M059J (cell line): ENCODE measurements at regions not wholly inside any gene's neighbourhood (a gene's known extent, or its start where the extent isn't known, plus 50 kb on each side); places are given as distances from the start of the nearest gene placed in this dataset.

Experiments used
- DNase-seq: peaks from one replicate; pipeline ENCODE4 v3.0.0-alpha.2; 2012; ENCODE audit warnings: low read depth

DNA sequence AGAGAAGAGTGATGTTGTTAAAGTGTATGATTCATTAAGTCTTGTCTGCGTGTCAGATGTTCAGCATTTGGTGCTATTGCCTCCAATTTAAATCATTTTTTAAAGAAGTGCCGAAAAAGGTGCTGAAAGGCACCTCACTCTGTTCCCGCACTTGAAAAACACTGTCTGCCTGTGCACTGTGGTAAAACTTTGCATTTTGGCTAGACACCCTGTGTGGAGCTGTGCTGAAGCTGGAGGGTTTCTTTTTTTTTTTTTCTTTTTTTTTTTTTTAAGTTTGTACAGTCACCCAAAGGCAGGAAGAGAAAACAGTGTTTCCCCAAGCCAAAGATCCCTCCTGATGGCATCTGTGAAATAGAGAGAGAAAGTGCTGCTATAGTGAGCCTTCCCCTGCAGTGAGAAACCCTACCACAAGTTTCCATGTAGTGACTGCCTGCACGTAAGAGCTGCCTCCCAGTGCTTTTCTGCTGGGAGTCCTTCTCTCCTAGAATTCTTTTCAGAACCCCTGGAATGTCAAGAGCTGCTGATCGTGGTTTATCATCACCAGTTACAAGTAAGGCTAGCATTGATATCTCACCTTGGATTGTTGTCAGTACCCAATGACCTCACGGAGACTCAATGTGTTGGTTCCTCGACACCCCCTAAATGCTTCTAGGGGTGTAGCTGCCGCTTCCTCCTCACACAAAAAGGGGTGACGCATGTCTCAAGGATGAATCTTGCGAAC is 116.0 kb upstream of the SOX9 start:
- peak; percentile 3 for DNase-seq

DNA sequence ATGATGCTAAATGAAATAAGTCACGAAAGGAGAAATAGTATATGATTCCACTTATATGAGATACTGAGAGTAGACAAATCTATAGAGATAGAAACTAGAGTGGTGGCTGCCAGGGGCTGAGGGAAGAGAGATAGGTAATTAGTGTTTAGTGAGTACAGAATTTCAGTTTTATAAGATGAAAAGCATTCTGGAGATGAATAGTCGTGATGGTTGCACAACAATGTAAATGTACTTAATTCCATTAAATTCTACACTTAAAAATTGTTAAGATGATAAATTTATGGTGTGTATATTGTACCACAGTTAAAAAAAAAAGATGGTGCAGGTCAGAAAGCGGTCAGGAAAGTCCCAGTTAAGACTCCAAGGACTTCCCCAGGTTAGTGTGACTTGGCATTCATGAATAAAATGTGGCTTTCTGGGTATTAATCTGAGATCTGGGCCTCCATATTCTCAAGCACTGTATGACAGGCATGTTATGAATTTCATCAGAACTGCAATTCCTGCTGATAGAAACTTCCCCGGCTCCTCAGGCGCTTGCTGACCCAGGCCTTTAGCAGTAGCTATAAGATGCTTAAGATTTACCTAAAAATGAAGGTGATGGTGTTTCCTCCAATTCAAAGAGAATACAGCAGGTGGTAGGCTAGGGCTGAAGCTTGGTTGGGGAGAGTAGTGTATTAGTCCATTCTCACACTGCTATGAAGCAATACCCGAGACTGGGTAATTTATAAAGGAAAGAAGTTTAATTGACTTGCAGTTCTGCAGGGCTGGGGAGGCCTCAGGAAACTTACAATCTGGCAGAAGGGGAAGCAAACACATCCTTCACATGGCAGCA is 115.3 kb upstream of the SOX9 start:
- DNase-seq: no peak

DNA sequence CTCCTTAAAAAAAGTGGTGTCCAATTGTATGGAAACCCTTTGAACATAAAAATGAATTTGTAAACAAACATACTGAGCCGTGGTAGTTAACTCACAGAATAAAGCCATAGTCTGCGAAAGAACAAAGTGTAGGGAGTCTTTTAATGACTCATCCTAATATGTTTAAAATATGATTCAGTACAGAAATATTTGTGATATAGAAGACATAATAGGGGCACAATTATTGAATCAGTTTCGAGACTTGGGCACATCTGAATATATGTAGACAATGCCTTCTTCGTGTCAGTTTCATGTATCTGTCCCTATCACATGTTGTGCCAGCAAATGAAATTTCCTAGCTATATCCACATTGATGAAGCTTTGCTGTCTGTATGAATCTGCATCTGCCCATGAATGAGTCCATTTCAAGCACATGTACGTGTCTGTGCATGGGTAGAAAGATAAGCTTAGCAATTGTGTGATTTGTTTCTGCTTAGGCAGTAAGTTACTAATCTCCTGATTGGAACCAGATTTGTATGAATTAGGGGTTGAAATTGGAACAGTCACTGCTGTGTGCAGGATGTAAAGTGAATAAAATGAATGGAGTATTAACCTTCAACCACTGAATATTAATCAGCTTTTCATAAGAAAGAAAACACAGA is 112.5 kb upstream of the SOX9 start:
- no peak for DNase-seq

DNA sequence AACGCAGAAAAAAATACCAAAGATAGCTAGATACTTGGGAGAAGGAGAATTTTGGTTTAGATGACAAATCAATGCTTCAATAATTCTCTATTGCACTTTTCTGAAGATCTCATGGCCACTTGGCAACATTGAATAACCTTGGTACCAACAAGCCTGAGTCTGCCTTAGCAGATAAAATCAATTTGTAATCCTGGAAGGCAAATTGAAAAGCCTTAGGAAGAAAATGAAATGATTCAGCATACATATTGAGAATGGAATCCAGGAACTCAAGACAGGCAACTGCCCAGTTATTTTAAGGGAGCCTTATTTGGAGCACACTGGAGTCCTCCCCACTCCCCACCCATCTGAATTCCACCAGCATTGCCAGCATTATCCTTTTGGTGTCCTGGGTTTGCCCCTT is 109.3 kb upstream of the SOX9 start:
- DNase-seq: no peak

DNA sequence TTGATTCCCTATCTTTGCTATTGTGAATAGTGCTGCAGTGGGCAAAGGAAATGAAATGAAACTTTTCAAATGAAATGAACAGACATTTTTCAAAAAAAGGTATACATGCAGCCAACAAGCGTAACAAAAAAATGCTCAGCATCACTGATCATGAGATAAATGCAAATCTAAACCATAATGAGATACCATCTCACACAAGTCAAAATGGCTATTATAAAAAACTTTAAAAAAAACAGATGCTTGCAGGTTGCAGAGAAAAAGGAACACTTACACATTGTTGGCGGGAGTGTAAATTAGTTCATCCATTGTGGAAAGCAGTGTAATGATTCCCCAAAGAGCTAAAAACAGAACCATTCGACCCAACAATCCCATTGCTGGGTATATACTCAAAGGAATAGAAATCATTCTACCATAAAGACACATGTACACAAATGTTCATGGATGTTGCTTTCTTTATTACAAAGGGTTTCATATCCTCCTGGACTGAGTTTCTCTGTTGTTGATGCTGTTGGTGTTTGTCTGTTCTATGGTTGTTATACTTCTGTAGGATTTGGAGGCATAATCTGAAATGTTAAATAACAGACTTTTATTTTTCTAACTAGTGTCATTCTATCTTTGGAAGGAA is 99.3 kb upstream of the SOX9 start:
- DNase-seq: no peak

DNA sequence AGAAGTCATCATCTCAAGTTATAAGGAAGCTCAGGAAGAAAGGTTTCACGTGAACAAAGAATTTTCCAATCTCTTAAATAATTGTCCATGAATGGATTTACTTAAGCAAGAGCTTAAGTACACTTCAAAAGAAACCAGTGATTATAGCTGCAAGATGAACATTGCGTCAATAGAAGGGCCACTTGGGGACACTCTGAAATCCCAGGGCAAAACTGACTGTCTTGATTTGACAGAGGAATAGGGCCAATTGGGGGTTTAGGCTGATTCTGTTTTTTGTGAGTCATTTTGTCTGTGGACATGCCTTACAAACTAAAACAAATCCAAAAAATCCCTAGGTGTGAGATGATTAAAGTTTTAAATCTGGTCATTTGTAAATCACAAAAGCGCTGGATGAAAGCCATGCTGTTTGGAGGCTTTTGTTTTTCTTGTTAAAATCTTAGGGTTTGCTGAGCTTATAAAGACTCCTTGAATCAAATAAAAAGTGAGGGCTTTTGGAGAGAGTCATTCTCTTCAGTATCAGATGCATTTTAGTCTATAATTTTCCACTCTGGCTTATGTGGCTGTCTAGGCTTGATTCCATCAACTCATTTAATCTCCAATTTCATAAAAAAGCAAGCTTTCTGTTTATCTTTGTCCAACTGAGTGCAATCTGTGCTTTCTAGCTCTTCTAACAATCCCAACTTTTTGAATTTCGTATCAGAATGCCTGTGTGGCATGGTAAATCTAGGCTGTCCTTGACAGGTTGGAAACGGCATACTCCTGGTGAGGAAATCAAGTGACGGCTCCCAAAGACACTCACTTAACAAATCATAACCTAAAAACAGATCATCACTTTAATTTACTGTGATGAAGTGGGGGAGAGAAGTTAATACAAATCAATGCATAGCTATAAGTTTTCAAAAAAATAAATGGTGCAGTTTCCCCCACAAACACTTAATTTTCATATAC is 98.2 kb upstream of the SOX9 start:
- no peak for DNase-seq

DNA sequence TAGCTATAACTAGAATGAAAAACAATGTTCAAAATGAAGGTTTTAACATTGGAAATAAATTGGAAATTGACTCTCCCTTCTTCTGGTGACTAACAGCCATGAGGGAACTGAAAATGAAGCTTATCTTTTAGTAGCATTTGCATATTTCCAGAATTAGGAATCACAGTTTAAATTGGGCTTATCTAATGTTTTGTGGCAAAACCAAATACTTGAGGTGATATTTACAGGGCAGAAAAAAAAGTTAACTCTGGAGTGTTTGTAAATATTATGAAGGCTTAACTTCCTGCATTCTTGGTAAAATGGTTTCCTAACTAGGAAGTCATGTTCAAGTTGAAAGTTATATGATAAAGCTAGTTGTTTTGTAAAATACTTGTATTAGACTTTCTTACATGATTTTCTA is 96.4 kb upstream of the SOX9 start:
- DNase-seq: peak; percentile 27

DNA sequence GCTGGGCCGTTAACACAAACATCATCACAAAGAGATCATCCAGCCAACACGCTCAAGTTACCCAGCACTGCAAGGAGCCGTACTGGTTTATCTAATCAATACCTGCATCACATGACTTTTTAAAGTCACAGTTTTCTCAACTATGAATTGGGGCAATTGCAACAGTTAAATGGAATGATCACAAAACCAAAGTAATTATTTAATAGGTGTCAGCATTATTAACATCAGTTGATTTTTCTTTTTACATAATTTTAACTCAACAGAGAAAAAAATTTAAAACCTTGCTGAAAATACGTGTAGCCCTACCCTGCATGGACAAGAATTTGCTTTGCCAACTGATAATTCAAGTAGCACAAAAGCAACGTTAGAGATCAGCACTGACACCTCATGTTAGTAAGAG is 95.7 kb upstream of the SOX9 start:
- DNase-seq: no peak

DNA sequence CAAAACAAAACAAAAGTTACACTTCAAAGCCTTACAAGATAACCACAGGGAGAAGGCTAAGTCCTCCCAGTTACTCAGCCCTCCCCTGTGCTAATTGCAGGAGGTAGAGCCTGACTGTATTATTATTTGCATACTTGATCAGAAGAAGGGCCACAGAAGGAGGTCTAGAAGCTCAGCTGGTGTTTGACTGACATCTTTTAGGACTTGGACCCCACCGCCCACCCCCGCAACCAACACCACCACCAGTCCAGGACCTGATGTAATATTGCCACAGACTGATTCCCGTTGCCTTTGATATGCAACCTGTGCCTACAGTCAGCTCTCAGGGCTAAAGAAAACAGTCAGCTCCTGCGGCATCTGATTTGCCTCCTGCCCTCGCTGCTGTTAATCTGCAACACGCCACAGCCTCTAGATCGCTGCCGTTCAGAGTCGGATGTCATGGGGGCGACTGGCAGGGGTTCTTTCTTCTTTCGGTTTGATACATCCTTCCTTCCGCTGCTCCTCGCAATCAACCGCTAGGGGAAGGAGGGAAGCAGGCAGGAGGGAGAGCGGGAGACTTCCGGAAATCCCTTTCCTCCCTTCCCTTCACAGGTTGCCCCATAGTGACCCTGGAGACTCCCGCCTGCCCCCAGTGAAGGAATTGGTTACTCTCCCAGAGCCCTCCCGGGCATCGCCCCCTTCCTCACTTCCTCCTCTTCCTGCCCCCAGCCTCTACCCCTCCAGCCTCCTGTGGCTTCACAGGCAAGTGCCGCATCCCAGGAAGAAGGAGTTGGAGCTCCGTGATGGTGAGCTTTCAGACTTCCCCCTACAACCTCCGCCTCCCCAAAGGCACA is 90.5 kb upstream of the SOX9 start:
- DNase-seq: peak; percentile 84

DNA sequence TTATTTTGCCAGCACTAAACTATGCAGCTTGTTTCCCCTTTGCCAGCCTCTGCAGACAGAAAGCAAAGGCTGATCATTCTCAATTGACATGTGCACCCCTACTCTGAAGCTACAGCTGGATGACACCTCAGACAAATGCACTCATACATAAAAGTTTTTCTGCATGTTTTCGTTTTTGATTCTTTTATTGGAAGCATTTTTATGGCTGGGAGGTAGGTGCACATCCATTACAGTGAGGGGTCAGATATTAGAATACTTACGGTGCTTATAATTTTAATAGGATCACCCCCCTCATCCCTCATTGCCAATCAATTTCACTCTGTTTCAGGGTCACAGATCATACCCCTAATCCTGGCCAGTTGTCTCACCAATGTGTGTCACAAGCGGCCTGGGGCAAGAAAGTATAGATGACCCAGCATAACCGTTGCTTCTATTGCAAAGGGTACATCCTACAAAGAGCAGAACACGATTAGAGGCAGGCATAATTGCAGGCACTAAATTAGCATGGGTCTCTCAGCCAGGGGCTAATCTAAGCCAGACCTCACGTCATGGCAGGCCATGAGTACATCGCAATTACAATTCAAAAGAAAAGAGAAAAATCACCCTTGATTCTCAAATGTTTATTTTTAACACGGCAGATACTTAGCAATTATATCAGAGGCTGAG is 89.5 kb upstream of the SOX9 start:
- DNase-seq: no peak

DNA sequence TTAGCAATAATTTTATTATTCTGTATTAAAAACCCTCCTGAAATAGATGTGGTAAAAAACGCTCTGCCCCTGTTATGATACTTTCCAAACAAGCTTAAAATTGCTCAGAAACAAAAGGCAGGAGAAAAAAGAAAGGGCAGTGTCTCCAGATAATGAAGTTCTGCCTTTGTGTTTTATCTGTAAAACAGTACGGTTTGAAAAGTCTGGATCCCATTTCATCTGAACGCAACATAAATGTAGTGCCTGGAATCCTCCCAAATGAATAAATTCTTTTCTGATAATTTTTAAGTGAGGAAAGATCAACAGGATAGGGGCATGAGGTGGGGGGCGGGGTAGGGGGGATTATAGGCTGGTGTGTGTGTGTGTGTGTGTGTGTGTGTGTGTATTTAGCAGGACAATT is 87.5 kb upstream of the SOX9 start:
- DNase-seq: no peak

DNA sequence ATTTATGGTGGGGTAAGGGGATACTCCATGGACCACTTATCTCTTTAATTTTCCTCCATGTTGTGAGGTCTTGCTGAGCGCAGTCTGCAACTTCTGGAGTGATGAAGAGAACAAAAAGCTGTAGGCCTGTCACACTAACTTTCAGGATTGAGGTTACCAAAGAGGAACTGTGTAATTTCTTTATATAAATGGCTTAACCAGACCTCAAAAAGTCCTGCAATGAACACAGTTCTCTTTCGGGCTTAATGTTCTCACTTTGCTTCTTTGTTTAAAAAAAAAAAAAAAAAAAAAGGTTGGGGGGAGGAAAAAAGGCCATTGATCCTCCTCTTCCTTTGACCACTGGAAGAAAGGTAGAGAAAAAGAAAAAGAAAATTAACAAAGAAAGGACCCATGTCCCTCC is 86.8 kb upstream of the SOX9 start:
- DNase-seq: no peak

DNA sequence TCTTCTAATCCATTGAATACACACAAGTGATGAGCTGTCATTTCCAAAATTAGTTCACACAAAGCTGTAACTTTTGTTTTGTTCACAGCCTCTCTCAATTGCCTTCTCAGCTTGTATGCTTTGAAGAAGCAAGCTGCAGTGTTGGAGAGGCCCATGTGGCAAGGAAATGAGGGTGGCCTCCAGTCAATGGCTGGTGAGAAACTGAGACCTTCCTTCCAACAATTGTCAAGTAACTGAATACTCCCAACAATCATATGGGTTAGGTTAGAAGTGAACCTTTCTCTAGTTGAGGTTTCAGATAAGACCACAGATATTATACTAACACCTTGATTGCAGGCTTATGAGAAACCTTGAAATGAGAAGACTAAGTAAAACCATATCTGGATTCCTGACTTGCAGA is 82.4 kb upstream of the SOX9 start:
- DNase-seq: no peak

DNA sequence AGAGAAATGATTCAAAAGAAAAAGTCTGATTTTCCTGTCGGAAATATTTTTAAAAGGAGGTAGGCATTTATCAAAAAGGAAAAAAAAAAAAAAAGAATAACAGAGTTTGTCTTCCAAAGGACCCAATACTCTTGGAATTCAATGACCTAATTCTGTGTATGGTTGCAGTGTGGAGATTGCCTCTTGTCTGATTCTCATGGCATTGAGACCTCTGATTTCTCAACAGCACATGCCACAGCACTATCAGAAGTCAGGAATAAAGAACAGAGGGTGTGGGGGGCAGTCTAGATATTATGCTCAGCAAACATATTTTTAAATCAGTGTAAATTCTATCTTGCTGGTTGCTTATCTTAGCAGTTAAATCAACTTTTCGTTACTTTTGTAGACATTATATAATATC is 81.3 kb upstream of the SOX9 start:
- DNase-seq: no peak

DNA sequence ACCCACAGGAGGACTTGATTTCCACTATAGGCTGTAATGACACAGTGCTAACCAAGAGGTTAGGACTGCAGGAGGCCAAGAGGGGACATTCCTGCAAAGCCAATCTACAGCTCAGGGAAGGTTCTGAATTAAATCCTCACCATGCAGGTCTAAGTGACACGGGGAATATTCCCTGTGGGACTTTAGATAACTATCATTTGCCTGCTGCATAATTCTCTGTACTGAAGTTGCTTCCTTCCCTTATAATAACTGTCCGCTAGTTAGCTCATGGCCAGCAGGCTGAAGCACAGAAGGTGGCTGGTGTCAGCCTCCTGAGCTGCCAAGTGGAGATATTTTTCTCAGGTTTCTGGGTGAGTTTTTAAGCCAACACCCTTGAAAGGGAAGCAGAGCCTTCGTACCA is 74.6 kb upstream of the SOX9 start:
- no peak for DNase-seq

DNA sequence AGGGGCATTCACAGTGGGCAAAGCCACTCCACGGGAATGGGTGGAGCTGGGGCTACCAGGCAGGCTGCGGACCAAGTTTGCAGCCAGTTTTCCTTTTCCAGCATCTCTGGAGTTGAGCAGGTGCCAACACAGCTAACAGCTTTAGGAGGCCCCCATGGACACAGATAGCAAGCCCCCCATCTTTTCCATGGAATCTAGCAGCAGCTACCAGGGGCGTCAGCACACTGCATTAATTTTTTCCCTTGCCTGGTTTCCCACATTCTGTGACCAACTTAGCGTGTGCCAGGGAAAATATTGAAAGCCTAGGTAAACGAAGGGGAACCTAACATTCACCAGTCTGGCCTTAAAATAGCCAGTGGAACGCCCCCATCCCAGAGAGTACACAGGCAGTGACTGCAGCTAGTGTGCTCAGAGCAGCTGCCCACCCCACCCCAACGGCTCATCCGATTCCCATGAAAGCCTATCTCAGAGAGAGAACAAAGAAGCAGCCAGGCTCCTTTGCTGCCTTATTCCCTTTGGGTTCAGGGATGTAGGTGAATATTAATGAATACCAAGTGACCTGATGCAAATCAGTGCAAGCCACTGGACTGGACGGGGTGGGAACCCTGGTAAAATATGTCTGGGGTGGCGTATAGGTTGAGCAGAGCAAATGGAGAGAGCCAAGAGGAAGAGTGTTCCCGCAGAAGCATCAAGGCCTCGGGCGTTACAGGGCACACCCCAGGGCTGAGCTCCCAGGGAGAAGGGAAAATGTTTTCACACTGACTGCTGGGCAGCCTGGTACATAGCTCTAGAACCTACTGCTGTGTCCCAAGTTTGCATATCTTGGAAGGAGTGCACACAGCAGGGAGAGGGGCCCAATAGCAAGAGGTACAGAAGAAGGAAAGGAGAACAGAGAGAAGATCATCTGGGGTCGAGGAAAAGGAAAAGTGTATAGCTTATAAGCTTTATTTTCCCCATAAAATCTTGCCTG is 73.9 kb upstream of the SOX9 start:
- DNase-seq: no peak

DNA sequence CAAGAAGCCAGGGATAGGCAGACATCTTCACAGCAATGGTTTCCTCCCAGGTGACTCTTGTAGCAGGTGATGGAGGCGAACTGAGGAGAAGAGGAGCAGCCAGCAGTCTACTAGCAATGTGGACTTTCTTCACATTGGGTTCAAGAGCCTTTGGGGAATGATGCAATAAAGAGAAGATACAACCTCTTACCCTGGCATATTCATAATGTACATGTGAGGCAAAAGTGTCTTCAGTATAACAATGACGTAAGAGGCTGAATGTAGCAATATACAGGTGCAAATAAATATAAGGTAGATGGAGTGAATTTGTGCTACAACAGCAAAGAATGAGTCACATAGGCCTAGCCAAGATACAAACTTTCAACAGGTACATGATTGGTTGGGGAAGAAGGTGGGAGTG is 70.9 kb upstream of the SOX9 start:
- DNase-seq: no peak

DNA sequence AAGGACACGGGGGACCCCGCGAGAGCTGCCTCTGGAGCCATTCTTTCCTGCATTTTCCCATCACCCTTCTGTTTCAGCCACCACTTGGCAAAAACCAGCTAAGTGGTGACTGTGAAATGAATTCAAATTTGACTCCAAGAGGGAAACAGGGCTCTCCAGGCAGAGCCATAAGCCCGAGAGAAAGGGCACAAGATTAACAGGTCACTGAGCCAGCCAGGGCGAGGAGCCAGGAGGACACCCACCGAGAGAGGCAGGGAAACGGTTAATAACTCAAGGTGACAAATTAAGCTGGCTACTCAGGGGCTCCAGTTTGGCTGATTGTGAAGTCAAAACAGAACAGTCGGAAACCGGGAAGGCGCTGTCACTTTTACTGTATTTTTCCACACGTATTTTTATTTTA is 67.8 kb upstream of the SOX9 start:
- DNase-seq: no peak

DNA sequence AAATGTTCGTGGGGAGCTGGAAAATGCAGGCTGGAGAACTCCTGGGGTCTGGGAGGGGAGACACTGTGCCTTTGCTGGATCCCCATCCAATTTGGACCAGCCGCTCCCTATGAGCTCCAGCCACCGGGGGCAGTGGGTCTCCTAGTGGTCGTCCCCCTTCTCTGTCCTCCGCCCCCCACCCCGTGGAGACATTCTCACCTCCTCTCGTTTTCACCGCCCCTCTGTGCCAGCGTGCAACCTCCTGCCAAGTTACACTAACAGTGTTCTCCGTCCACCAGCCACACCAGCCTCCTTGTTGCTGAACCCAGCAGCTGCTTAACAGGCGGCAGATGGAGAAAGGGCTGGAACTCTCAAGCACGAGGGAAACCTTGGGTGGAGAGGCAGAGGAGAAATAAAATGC is 67.4 kb upstream of the SOX9 start:
- no peak for DNase-seq
